Spleen (tissue), 11 donors: ENCODE measurements at regions not wholly inside any gene's neighbourhood (a gene's known extent, or its start where the extent isn't known, plus 50 kb on each side); places are given as distances from the start of the nearest gene placed in this dataset.

Experiments
- DNase-seq: peaks from one replicate; pipeline ENCODE4 v3.0.0-alpha.2; 2020
- H3K27ac ChIP-seq, 8 donors: fragments of 200-600 bp; sonication (generic) in 7 of 8; 1 replicate in 4 of 8; 2 replicates in 4 of 8; pipeline versions ENCODE4 v1.5.0 to v1.8.0; 2016 to 2021; ENCODE audit warnings: inconsistent platforms in 4 of 8, mild to moderate bottlenecking in 4 of 8, moderate library complexity in 1 of 8
- H3K27me3 ChIP-seq, 7 donors: fragments of 200-600 bp; sonication (generic) in 6 of 7; replicated peaks in 1 of 7; 1 replicate in 4 of 7; 2 replicates in 3 of 7; pipeline versions ENCODE4 v1.5.0 to v1.8.0; 2016 to 2021; ENCODE audit warnings: inconsistent platforms in 3 of 7, mild to moderate bottlenecking in 1 of 7
- H3K36me3 ChIP-seq, 6 donors: fragments of 200-600 bp; sonication (generic) in 5 of 6; 1 replicate in 4 of 6; 2 replicates in 2 of 6; pipeline versions ENCODE4 v1.5.0 to v1.8.0; 2016 to 2021; ENCODE audit warnings: inconsistent platforms in 2 of 6
- H3K4me1 ChIP-seq, 6 donors: fragments of 200-600 bp; sonication (generic) in 5 of 6; 1 replicate in 3 of 6; 2 replicates in 3 of 6; pipeline versions ENCODE4 v1.5.0 to v1.8.0; 2016 to 2021; ENCODE audit warnings: inconsistent platforms in 3 of 6
- H3K4me3 ChIP-seq, 8 donors: fragments of 200-600 bp; sonication (generic) in 7 of 8; 1 replicate in 4 of 8; 2 replicates in 4 of 8; pipeline versions ENCODE4 v1.5.0 to v1.8.0; 2016 to 2021; ENCODE audit warnings: inconsistent platforms in 4 of 8, mild to moderate bottlenecking in 4 of 8, moderate library complexity in 2 of 8
- H3K9me3 ChIP-seq, 8 donors: fragments of 200-600 bp; sonication (generic) in 7 of 8; 1 replicate in 4 of 8; 2 replicates in 4 of 8; pipeline versions ENCODE4 v1.5.0 to v1.8.0; 2016 to 2021; ENCODE audit warnings: inconsistent platforms in 4 of 8
- POLR2A ChIP-seq, 3 donors: fragments of 450-650 bp; IDR thresholded peaks; one replicate each; pipeline ENCODE4 v1.5.1; 2017; ENCODE audit warnings: antibody characterized with exemption in 3 of 3, mild to moderate bottlenecking in 1 of 3
- POLR2AphosphoS5 ChIP-seq, 3 donors: sonication (generic); formaldehyde crosslinking; IDR thresholded peaks; one replicate each; pipeline ENCODE4 v1.5.1; 2017; ENCODE audit warnings: antibody characterized with exemption in 3 of 3
- WGBS, 5 donors: extraction: QIAGEN DNeasy Blood & Tissue Kit in 3 of 5; methylation state at CpG; one replicate each; pipeline versions ENCODE4 v1.1.5 to v1.1.7; 2013 to 2018; 5-methylcytosine and 5-hydroxymethylcytosine counted together
- intact Hi-C: fragments of 100-400 bp; cut with DNase I; formaldehyde crosslinking; loops from one replicate; pipeline ENCODE4 v1.15.0; 2023; ENCODE audit warnings: low total_unique reads
- TF ChIP-seq, protein P1 (sequence below), 11 experiments: fragments of 200-600 bp in 7 of 11; fragments of 450-650 bp in 4 of 11; sonication (generic) in 4 of 11; IDR thresholded peaks in 8 of 11; conservative IDR thresholded peaks in 3 of 11; 1 replicate in 7 of 11; 2 replicates in 4 of 11; pipeline versions ENCODE4 v1.4.0 to v1.8.0; 2016 to 2021; ENCODE audit warnings: antibody characterized with exemption in 11 of 11, inconsistent platforms in 4 of 11, mild to moderate bottlenecking in 1 of 11
- donor health status: healthy with polysubstance abuse.
- donor health status: DM: no; HTN: no; CAD: no; lungs with moderate emphysema.
- donor health status: DM: no; HTN: no; CAD: no.
- donor health status: Bipolar disorder and iron deficiency.
- donor health status: healthy.
- donor health status: DM: no; HTN: no; CAD: no.
- donor health status: DM: yes; HTN: yes; CAD: no.

GRCh38 chr18:29871246-29871645, 1171.3 kb downstream of the DSC3 start:
- 41 to 58% (median 56%) methylated on average over 2 of the region's 2 CpGs for WGBS, 5 donors
- Histone ChIP-seq H3K27me3 (no peaks in the 10 kb centered on the region), H3K36me3 (no peaks in the 10 kb centered on the region), H3K4me3 (no peak overlapping the region), H3K27ac (no peak overlapping the region), H3K4me1 (no peaks in the 10 kb centered on the region), H3K9me3 (no peaks in the 10 kb centered on the region)
- TF ChIP-seq POLR2A (IDR thresholded peaks at IDR 0.05) (no peak), POLR2AphosphoS5 (IDR thresholded peaks at IDR 0.05) (no peak)
- TF ChIP-seq, protein P1, sequence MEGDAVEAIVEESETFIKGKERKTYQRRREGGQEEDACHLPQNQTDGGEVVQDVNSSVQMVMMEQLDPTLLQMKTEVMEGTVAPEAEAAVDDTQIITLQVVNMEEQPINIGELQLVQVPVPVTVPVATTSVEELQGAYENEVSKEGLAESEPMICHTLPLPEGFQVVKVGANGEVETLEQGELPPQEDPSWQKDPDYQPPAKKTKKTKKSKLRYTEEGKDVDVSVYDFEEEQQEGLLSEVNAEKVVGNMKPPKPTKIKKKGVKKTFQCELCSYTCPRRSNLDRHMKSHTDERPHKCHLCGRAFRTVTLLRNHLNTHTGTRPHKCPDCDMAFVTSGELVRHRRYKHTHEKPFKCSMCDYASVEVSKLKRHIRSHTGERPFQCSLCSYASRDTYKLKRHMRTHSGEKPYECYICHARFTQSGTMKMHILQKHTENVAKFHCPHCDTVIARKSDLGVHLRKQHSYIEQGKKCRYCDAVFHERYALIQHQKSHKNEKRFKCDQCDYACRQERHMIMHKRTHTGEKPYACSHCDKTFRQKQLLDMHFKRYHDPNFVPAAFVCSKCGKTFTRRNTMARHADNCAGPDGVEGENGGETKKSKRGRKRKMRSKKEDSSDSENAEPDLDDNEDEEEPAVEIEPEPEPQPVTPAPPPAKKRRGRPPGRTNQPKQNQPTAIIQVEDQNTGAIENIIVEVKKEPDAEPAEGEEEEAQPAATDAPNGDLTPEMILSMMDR (IDR thresholded peaks at IDR 0.05 in 8 of 11, conservative IDR thresholded peaks at IDR 0.05 in 3 of 11): no peak
- intact Hi-C loops: no loop called here
- no peak for DNase-seq

DNA sequence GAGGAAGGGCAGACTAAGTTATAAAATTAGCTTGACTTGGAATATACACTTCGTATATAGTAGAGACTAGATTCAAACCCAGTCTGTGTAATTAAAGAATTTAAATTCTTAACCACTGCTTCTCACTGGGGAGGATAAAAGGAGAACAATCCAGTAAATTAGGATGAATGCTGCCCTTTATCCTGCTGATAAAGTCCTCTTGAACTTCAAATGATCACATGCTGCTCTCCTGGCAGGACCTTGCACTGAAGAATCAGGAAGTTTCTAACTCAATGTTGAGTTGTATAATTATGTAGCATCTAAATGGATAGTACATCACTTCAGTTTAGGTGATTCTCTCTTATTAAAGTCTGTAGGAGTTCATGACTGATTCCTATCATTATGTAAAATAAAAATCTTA, 1179.7 kb downstream of the DSC3 start:
- 72 to 89% (median 76%) methylated on average over 1 of the region's 1 CpG for WGBS, 5 donors
- no peak for DNase-seq
- Histone ChIP-seq H3K9me3 (no peaks in the 10 kb centered on the region), H3K27me3 (no peaks in the 10 kb centered on the region), H3K27ac (no peak overlapping the region), H3K4me1 (no peaks in the 10 kb centered on the region), H3K36me3 (no peaks in the 10 kb centered on the region), H3K4me3 (no peak overlapping the region)
- intact Hi-C loops: no loop called here
- TF ChIP-seq POLR2A (IDR thresholded peaks at IDR 0.05) (no peak), POLR2AphosphoS5 (IDR thresholded peaks at IDR 0.05) (no peak)
- TF ChIP-seq, protein P1 (IDR thresholded peaks at IDR 0.05 in 8 of 11, conservative IDR thresholded peaks at IDR 0.05 in 3 of 11): no peak

GRCh38 chr18:29855637-29856036, 1186.9 kb downstream of the DSC3 start:
- no peak overlapping the region for H3K27ac ChIP-seq
- no peak overlapping the region for H3K4me3 ChIP-seq
- no peaks in the 10 kb centered on the region for H3K27me3 ChIP-seq
- intact Hi-C loops: no loop called here
- TF ChIP-seq, protein P1 (IDR thresholded peaks at IDR 0.05 in 8 of 11, conservative IDR thresholded peaks at IDR 0.05 in 3 of 11): no peak
- TF ChIP-seq POLR2A (IDR thresholded peaks at IDR 0.05) (no peak), POLR2AphosphoS5 (IDR thresholded peaks at IDR 0.05) (no peak)
- H3K4me1 ChIP-seq: no peaks in the 10 kb centered on the region
- H3K9me3 ChIP-seq: peaks cover 0 to 4% (median 0%) of the 10 kb centered on the region in 8 donors
- no peak for DNase-seq
- WGBS, 5 donors: 3 to 9% (median 7%) methylated on average over 1 of the region's 1 CpG
- no peaks in the 10 kb centered on the region for H3K36me3 ChIP-seq

GRCh38 chr18:29853126-29853525, 1189.4 kb downstream of the DSC3 start:
- Histone ChIP-seq H3K36me3 (no peaks in the 10 kb centered on the region), H3K27me3 (no peaks in the 10 kb centered on the region), H3K4me1 (no peaks in the 10 kb centered on the region), H3K4me3 (no peak overlapping the region), H3K9me3 (peaks cover 0 to 20% (median 0%) of the 10 kb centered on the region in 8 donors), H3K27ac (no peak overlapping the region)
- intact Hi-C loops: no loop called here
- TF ChIP-seq POLR2A (IDR thresholded peaks at IDR 0.05) (no peak), POLR2AphosphoS5 (IDR thresholded peaks at IDR 0.05) (no peak)
- TF ChIP-seq, protein P1 (IDR thresholded peaks at IDR 0.05 in 8 of 11, conservative IDR thresholded peaks at IDR 0.05 in 3 of 11): no peak
- DNase-seq: no peak
